Activated naive CD4-positive, alpha-beta T cell treated with anti-CD3 and anti-CD28 coated beads, Interleukin-2, amount 50 U/mL, for 72 hours (primary cell): ENCODE measurements at regions not wholly inside any gene's neighbourhood (a gene's known extent, or its start where the extent isn't known, plus 50 kb on each side); places are given as distances from the start of the nearest gene placed in this dataset.

ENCODE experiments used
- ATAC-seq, 2 donors: fragments of 150-1000 bp; cut with Tn5 transposase; 2 replicates each; pipeline ENCODE4 v1.10.0; 2021; ENCODE audit warnings: mild to moderate bottlenecking in 2 of 2, moderate library complexity in 2 of 2
- DNase-seq, 2 donors: peaks; one replicate each; pipeline ENCODE4 v3.0.0; 2021 to 2022; ENCODE audit warnings: low spot score in 2 of 2
- H3K27ac Mint-ChIP-seq, 2 donors: one replicate each; pipeline ENCODE4 v1.8.0; 2022; ENCODE audit warnings: mild to moderate bottlenecking in 2 of 2, mixed read lengths in 2 of 2
- H3K36me3 Mint-ChIP-seq, 2 donors: one replicate each; pipeline ENCODE4 v1.8.0; 2022; ENCODE audit warnings: mixed read lengths in 2 of 2
- H3K9me3 Mint-ChIP-seq, 2 donors: one replicate each; pipeline ENCODE4 v1.8.0; 2022; ENCODE audit warnings: mixed read lengths in 2 of 2

DNA sequence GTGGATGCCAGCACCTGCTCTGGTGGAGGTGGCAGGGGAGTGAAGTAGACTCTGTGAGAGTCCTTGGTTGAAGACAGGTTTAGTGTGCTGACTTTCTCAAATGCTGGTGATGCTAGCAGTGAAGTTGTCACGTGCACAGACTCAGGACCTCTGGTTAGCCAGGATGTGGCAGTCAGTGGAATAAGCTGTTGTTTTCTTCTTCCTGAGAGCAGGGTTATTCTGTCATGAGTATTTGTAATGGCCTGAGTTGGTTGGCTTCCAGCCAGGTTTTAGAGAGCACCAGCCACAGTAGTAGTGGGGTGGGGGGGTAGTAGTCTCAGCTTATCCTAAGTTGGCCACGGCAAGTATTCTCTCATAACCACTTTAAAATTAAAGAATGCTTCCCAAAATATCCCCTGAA, 169.7 kb upstream of the FOXN2 start:
- H3K36me3 Mint-ChIP-seq: peaks cover 0 to 8% of the 10 kb centered on the region in 2 donors
- ATAC-seq: no peak
- H3K9me3 Mint-ChIP-seq: peaks cover 0 to 5% of the 10 kb centered on the region in 2 donors
- no peak for DNase-seq
- H3K27ac Mint-ChIP-seq: peak overlapping the region in 1 of 2 donors; percentile 39

DNA sequence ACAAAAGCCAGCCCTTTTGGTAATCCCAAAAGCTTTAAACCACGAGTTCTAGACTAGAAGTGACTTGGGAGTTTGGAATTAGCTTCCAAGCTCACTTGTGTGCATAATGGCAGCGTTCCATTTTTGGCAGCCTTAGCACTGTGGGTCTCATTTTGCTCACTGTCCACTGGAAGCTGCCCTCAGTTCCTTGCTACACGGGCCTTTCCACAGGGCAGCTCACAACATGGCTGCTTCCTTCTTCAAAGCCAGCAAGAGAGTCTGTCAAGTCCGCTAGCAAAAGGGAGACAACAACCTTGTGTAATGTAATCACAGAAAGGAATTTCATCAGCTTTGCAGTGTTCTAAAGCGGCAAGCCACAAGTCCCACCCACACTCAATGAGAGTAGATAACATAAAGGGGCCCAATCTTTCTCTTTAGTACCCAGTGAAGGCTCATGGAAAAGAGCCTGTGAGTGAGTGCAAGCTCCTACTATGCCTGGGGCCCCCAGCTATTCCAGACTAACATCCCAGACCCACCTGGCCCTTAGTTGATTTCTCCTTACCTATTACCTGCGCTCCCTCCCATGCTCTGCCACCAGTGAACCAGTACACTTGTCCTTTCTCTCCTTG, 168.5 kb upstream of the FOXN2 start:
- ATAC-seq: peak in 1 of 2 donors; percentile 59
- Mint-ChIP-seq H3K36me3 (peaks cover 0 to 8% of the 10 kb centered on the region in 2 donors), H3K27ac (peak overlapping the region; percentile 17 to 81), H3K9me3 (peaks cover 0 to 5% of the 10 kb centered on the region in 2 donors)
- DNase-seq: no peak

DNA sequence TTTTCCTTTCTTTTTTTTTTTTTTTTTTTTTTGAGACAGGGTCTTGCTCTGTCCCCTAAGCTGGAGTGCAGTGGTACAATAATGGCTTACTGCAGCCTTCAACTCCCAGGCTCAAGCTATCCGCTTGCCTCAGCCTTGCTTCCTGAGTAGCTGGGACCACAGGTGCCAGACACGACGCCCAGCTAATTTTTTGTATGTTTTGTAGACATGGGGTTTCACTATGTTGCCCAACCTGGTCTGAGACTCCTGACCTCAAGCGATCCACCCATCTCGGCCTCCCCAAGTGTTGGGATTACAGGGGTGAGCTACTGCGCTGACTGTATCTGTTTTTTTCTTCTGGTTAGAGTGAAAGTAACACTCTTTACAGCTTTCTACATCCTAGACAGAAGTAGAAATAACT, 167.9 kb upstream of the FOXN2 start:
- ATAC-seq: no peak
- H3K36me3 Mint-ChIP-seq: peaks cover 0 to 8% of the 10 kb centered on the region in 2 donors
- peak overlapping the region in 1 of 2 donors; percentile 17 for H3K27ac Mint-ChIP-seq
- H3K9me3 Mint-ChIP-seq: peaks cover 0 to 5% of the 10 kb centered on the region in 2 donors
- DNase-seq: no peak

DNA sequence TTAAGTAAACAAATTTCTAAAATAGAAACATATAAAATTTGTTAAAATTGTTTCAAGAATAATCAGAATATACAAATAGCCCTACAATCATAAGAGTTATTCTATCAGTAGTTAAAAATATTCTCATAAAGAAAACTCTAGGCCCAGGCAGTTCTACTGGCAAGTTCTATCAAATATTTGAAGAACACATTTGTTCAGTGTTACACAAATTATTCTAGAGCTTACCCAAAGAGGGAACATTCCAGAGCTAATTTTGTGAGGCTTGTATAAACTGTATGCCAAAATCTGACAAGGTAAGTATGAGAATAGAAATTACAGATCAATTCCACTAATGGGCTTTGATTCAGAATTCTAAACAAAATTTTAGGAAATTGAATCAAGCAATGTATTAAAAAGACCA, 166.8 kb upstream of the FOXN2 start:
- Mint-ChIP-seq H3K36me3 (peaks cover 0 to 8% of the 10 kb centered on the region in 2 donors), H3K9me3 (no peaks in the 10 kb centered on the region), H3K27ac (no peak overlapping the region)
- DNase-seq: no peak
- no peak for ATAC-seq

DNA sequence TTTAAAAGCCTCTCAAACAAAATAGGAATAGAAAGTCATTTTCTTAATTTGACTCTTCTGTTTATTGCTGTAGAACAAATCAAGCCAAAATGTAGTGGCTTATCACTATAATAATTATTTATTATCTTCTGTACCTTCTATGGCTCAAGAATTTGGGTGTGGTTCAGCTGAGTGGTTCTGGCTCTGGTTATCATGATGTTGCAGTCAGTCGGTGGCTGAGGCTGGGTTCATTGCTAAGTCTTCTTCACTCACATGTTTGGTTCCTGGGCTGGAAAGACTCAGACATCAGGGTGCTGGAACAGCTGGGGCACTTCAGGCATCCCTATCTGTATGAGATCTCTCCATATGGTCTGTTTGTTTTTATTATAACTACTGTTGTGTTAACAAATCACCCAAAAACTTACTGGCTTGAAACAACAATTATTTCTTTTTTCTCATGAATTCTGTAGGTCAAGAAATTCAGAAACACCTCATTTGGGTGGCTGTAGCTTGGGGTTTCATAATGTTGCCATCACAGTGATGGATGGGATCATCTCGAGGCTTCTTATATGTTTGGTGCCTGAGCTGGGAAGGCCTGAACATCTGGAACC, 165.5 kb upstream of the FOXN2 start:
- no peaks in the 10 kb centered on the region for H3K9me3 Mint-ChIP-seq
- peaks cover 0 to 8% of the 10 kb centered on the region in 2 donors for H3K36me3 Mint-ChIP-seq
- H3K27ac Mint-ChIP-seq: no peak overlapping the region
- DNase-seq (no peak), ATAC-seq (no peak)

DNA sequence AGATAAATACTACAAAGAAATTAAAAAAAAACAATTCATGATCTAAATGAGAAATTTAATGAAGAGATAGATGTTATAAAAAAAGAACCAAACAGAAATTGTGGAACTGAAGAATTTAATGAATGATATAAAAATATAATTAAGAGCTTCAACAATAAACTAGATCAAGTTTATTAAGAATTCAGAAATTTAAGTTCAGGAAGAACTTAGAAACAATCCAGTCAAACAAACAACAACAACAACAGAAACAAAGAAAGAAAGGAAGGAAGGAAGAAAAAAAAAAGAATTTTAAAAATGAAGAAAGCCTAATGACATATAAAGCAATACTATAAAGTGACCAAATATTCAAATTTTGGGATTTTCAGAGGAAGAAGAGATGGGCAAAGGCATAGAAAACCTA, 157.3 kb upstream of the FOXN2 start:
- no peak for ATAC-seq

DNA sequence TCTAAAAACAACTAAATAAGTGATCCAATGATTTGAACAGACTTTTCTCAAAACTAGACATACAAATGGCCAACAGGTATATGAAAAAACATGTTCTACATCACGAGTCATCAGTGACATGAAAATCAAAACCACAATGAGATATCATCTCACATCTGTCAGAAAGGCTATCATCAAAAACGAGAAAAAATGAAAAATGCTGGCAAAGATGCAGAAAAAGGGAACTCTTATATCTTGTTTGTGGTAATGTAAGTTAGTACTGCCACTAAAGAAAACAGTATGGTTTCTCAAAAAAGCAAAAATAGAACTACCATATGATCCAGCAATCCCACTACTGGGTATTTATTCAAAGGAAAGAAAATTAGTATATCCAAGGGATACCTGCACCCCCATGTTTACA, 152.9 kb upstream of the FOXN2 start:
- no peak for DNase-seq
- Mint-ChIP-seq H3K9me3 (peaks cover 8 to 24% of the 10 kb centered on the region in 2 donors), H3K36me3 (peaks cover 13 to 21% of the 10 kb centered on the region in 2 donors), H3K27ac (no peak overlapping the region)
- no peak for ATAC-seq

More for the DNA sequence above, 157.3 kb upstream of the FOXN2 start:
- Mint-ChIP-seq H3K9me3 (peaks cover 8 to 21% of the 10 kb centered on the region in 2 donors), H3K36me3 (peaks cover 7 to 18% of the 10 kb centered on the region in 2 donors), H3K27ac (no peak overlapping the region)
- no peak for DNase-seq

DNA sequence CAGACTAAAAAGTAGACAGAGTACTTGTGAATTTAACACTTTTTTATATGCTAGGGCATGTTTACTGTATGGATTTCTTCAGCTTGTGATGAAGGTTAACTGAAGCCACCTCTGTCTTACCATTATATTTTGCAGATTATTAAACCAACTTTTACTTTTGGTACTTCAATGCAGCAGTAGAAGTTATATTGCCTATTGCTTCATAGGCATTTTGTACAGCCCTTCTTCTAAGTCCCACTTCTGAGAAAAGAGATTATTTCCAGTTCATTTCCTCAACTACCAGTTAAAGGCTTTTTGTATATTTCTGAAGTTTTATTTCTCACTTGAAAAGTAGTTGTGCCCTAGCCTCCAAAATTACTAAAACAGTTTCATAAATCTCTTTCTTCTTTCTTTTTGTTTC, 151.7 kb upstream of the FOXN2 start:
- DNase-seq (no peak), ATAC-seq (no peak)

DNA sequence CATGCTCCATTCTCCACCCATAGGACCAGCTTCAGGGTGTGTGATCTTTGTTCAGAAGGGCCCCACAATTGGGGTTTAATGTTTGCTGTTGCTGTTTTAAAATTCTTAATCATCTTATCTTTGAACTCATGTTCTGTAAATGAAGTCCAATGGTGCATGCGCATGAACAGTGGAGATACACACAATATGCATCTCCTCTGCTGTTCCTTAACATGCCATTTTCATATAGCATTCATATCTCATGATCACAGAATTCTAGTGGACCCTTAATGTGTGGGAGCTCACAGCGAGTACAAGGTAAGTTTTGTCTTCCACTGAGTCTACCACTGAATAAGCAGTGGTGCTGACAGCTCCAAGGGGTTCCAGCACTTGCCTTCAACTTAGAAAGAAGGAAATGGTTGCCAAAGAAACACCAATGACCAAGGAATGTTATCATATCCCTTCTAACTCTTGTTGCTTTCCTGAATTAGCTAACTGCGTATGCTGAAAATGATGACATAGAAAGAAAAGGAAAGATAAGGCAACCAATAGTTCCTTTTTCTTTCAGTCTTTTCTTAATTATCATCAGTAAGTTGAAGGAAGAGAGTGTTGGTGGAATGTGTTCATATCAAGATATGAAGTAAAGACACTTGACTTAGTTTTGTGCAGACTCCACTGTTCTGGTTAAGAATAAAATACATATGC, 149.3 kb upstream of the FOXN2 start:
- Mint-ChIP-seq H3K9me3 (peaks cover 9 to 12% of the 10 kb centered on the region in 2 donors), H3K36me3 (peaks cover 14 to 15% of the 10 kb centered on the region in 2 donors), H3K27ac (no peak overlapping the region)
- no peak for ATAC-seq
- DNase-seq: no peak

More for the DNA sequence above, 151.7 kb upstream of the FOXN2 start:
- H3K36me3 Mint-ChIP-seq: peaks cover 14 to 21% of the 10 kb centered on the region in 2 donors
- peaks cover 12 to 20% of the 10 kb centered on the region in 2 donors for H3K9me3 Mint-ChIP-seq
- H3K27ac Mint-ChIP-seq: no peak overlapping the region

DNA sequence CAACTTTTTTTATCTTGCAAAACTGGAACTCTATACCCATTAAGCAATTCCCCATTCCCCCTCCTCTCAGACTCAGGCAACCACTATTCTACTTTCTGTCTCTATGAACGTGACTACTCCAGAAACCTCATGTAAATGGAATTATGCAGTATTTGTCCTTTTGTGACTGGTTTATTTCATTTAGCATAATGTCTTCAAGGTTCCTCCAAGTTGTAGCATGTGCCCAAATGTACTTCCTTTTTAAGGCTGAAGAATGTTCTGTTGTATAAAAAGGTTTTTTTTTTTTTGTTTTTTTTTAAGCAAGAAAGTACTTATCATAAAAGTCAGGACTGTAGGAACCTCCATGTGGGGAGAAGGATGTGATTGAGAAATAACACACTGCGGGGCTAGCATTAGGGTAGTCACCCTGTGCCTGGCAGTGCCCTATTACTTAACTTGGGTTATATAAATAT, 145.3 kb upstream of the FOXN2 start:
- Mint-ChIP-seq H3K27ac (no peak overlapping the region), H3K9me3 (peaks cover 9 to 12% of the 10 kb centered on the region in 2 donors), H3K36me3 (peaks cover 14 to 15% of the 10 kb centered on the region in 2 donors)
- ATAC-seq (no peak), DNase-seq (no peak)

DNA sequence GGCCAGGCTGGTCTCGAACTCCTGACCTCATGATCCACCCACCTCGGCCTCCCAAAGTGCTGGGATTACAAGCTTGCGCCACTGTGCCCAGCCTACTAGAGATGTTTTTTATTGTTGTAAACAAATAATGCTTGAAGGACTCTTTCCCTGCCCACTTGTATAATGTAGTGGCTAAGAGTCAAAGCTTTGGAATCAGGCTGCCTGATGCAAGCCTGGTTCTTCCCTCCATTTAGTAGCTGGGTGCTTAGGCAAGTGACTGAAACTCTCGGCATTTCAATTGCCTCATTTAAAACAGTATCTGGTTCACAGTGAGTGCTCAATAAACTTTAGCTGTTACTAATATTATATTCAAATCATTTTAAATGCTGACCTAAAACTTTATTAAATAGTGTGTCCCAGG, 144.2 kb upstream of the FOXN2 start:
- Mint-ChIP-seq H3K36me3 (peaks cover 14 to 15% of the 10 kb centered on the region in 2 donors), H3K9me3 (peaks cover 12 to 13% of the 10 kb centered on the region in 2 donors), H3K27ac (no peak overlapping the region)
- no peak for ATAC-seq
- DNase-seq: no peak

DNA sequence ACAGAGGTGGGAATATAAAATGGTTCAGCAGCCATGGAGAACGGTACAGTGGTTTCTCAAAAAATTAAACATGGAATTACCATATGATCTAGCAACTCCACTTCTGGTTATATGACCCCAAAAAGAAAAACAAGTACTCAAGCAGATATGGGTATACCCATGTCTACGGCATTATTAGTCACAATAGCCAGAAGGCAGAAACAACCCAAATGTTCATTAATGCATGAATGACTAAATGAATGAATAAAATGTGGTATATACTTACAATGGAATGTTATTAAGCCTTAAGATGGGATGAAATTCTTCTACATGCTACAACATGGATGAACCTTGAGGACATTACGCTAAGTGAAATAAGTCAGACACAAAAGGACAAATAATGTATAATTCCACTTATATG, 141.3 kb upstream of the FOXN2 start:
- no peak for ATAC-seq
- Mint-ChIP-seq H3K27ac (no peak overlapping the region), H3K36me3 (no peaks in the 10 kb centered on the region), H3K9me3 (peaks cover 4% of the 10 kb centered on the region in 2 donors)
- no peak for DNase-seq

DNA sequence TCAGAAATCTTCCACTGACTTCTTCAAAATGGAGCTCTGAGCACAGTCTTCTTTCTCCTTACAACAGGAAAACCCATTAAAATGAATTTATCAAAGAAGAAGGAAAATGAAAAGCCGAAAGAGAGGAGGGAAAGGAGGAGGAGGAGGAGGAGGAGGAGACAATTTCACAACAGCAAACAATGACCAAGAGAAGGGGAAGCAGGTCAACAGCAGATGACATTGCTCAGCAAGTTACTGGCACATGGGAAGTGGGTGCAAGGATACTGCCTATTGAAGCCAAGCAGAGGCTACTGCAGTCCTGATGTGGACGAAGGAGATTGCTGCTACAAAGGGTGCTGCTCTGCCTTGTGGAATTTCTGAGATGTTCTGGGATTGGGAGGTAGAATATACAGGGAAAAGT, 140.0 kb upstream of the FOXN2 start:
- ATAC-seq (no peak), DNase-seq (no peak)
- Mint-ChIP-seq H3K27ac (no peak overlapping the region), H3K36me3 (no peaks in the 10 kb centered on the region), H3K9me3 (peaks cover 4% of the 10 kb centered on the region in 2 donors)

DNA sequence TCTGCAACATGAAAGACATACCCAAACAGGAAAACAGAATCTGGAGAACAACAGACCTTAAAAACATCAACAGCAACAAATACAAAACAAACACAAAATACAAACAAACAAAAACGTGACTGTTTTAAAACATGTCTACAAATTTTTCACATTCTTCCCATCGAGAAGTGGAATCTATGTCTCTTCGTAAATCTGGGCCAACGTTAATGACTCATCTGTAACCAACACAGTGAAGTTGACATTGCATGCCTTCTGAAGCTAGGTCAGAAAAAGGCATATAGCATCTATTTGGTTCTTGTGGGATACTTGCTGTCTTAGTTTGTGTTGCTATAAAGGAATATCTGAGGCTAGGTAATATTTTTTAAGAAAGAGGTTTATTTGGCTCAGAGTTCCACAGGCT, 139.2 kb upstream of the FOXN2 start:
- Mint-ChIP-seq H3K36me3 (no peaks in the 10 kb centered on the region), H3K9me3 (peaks cover 4% of the 10 kb centered on the region in 2 donors), H3K27ac (no peak overlapping the region)
- DNase-seq (no peak), ATAC-seq (no peak)

DNA sequence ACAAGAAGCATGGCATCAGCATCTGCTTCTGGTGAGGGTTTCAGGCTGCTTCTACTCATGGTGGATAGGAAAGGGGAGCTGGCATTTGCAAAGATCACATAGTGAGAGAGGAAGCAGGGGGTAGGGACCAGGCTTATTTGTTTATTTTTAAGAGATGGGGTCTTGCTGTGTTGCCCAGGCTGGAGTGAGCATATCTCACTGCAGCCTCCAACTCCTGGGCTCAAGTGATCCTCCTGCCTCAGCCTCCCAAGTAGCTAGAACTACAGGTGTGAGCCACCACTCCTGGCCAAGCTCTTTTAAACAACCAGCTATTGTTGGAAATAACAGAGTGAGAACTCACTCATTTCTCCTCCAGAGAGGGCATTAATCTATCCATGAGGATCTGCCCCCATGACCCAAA, 138.8 kb upstream of the FOXN2 start:
- H3K36me3 Mint-ChIP-seq: no peaks in the 10 kb centered on the region
- H3K27ac Mint-ChIP-seq: no peak overlapping the region
- ATAC-seq: no peak

DNA sequence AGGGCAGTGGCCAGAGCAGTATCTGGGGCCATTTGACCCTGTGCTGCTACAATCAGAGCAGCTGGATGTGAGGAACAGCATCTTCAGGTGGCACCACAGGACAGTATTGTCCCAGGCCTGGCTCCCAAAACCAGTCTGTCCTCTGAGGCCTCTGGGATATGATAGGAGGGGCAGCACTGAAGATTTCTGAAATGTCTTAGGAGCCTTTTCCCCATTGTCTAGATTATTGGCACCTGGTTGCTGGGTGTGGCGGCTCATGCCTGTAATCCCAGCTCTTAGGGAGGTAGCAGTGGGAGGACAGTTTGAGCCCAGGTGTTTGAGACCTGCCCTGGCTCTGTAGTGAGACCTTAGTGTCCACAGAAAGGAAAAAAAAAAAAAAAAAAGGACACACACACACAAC, 137.6 kb upstream of the FOXN2 start:
- no peak for DNase-seq
- ATAC-seq: no peak
- peaks cover 4% of the 10 kb centered on the region in 2 donors for H3K9me3 Mint-ChIP-seq
- H3K36me3 Mint-ChIP-seq: no peaks in the 10 kb centered on the region
- no peak overlapping the region for H3K27ac Mint-ChIP-seq

More for the DNA sequence above, 138.8 kb upstream of the FOXN2 start:
- peaks cover 4% of the 10 kb centered on the region in 2 donors for H3K9me3 Mint-ChIP-seq
- no peak for DNase-seq

DNA sequence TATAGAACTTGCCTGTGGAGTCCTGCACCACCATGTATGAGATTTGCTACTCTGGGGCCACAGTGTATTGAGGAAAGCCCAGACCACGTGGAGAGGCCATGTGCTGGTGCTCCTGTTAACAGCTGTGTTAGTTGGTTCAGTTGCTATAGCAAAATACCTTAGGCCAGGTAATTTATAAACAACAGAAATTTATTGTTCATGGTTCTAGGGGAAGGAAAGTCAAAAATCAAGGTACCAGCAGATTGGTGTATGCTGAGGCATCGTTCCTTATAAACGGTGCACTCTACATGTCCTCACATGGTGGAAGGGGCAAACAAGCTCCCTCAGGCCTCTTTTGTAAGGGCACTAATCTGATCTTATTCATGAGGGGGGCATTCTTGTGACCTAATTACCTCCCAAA, 135.9 kb upstream of the FOXN2 start:
- DNase-seq (no peak), ATAC-seq (no peak)
- Mint-ChIP-seq H3K27ac (no peak overlapping the region), H3K36me3 (no peaks in the 10 kb centered on the region), H3K9me3 (peaks cover 4 to 7% of the 10 kb centered on the region in 2 donors)
